Sigmoid colon (tissue), 4 donors: ENCODE measurements at regions not wholly inside any gene's neighbourhood (a gene's known extent, or its start where the extent isn't known, plus 50 kb on each side); places are given as distances from the start of the nearest gene placed in this dataset.

Experiments
- CTCF ChIP-seq, 4 experiments: fragments of 450-650 bp in 3 of 4; fragments of 200-600 bp in 1 of 4; IDR thresholded peaks; one replicate each; pipeline ENCODE4 v1.5.1; 2016 to 2019; ENCODE audit warnings: antibody characterized with exemption in 4 of 4, mild to moderate bottlenecking in 3 of 4, moderate library complexity in 2 of 4
- POLR2A ChIP-seq, 2 donors: fragments of 450-650 bp; IDR thresholded peaks; one replicate each; pipeline ENCODE4 v1.6.1; 2016; ENCODE audit warnings: antibody characterized with exemption in 2 of 2, mild to moderate bottlenecking in 2 of 2, moderate library complexity in 2 of 2
- POLR2AphosphoS5 ChIP-seq, 4 donors: sonication (generic); formaldehyde crosslinking; IDR thresholded peaks; one replicate each; pipeline ENCODE4 v1.6.1; 2017; ENCODE audit warnings: antibody characterized with exemption in 4 of 4

- no peak for TF ChIP-seq CTCF (IDR thresholded peaks at IDR 0.05)
- no peak for TF ChIP-seq POLR2A (IDR thresholded peaks at IDR 0.05)
- no peak for TF ChIP-seq POLR2AphosphoS5 (IDR thresholded peaks at IDR 0.05)
Observed at GRCh38 chr16:6926341-6926740, 406.3 kb upstream of the RBFOX1 start.
